ENCODE measurements at regions not wholly inside any gene's neighbourhood (a gene's known extent, or its start where the extent isn't known, plus 50 kb on each side); places are given as distances from the start of the nearest gene placed in this dataset.

GRCh38 chr9:12972608-12973589 is 198.1 kb downstream of the LURAP1L start:
- Histone ChIP-seq H3K9me3 (no peaks in the 10 kb centered on the region), H3K36me3 (ENCODE audit: insufficient read depth in 1 of 2, low read depth in 1 of 2) (no peaks in the 10 kb centered on the region), H3K4me3 (no peak overlapping the region), H3K4me1 (no peaks in the 10 kb centered on the region), H3K27me3 (ENCODE audit: insufficient read depth in 3 of 3, low read length in 2 of 3) (no peaks in the 10 kb centered on the region), H3K27ac (no peak overlapping the region)
- 20 to 29% (median 29%) methylated on average over 8 of the region's 8 CpGs for WGBS, 3 donors
- intact Hi-C loops (cut with DNase I), result loop anchor here in 1 of 2 donors (10.0 kb wide), 1 partner anchor 58 kb away; no protein-coding TSS in a partner anchor
- DNase-seq (no peak), ATAC-seq (no peak)
- no peak for TF ChIP-seq CTCF (IDR thresholded peaks at IDR 0.05)

- intact Hi-C loops (cut with DNase I), result loop anchor here in 1 of 2 donors (10.0 kb wide), 1 partner anchor 59 kb away; no protein-coding TSS in a partner anchor
- TF ChIP-seq CTCF (IDR thresholded peaks at IDR 0.05), result no peak
- H3K36me3 ChIP-seq (ENCODE audit: insufficient read depth in 1 of 2, low read depth in 1 of 2), result no peaks in the 10 kb centered on the region
- no peak overlapping the region for H3K4me3 ChIP-seq
- no peak for DNase-seq
- H3K9me3 ChIP-seq, result no peaks in the 10 kb centered on the region
- no peak for ATAC-seq
- no peaks in the 10 kb centered on the region for H3K27me3 ChIP-seq (ENCODE audit: insufficient read depth in 3 of 3, low read length in 2 of 3)
- H3K4me1 ChIP-seq, result no peaks in the 10 kb centered on the region
- no peak overlapping the region for H3K27ac ChIP-seq
- WGBS, 3 donors, result 34 to 67% (median 47%) methylated on average over 1 of the region's 1 CpG
Observed at GRCh38 chr9:12973710-12974109, 198.9 kb downstream of the LURAP1L start.

- no peaks in the 10 kb centered on the region for H3K4me1 ChIP-seq
- 64 to 71% (median 65%) methylated on average over 1 of the region's 1 CpG for WGBS, 3 donors
- H3K27me3 ChIP-seq (ENCODE audit: insufficient read depth in 3 of 3, low read length in 2 of 3), result no peaks in the 10 kb centered on the region
- no peak overlapping the region for H3K4me3 ChIP-seq
- ATAC-seq (no peak), DNase-seq (no peak)
- TF ChIP-seq CTCF (IDR thresholded peaks at IDR 0.05), result no peak
- H3K27ac ChIP-seq, result no peak overlapping the region
- intact Hi-C loops (cut with DNase I), result loop anchor here in 1 of 2 donors (10.0 kb wide), 1 partner anchor 60 kb away; no protein-coding TSS in a partner anchor
- H3K9me3 ChIP-seq, result no peaks in the 10 kb centered on the region
- H3K36me3 ChIP-seq (ENCODE audit: insufficient read depth in 1 of 2, low read depth in 1 of 2), result no peaks in the 10 kb centered on the region
Observed at GRCh38 chr9:12974671-12975070, 199.9 kb downstream of the LURAP1L start.

- no peaks in the 10 kb centered on the region for H3K9me3 ChIP-seq
- H3K27me3 ChIP-seq (ENCODE audit: insufficient read depth in 3 of 3, low read length in 2 of 3), result no peaks in the 10 kb centered on the region
- no peak for DNase-seq
- ATAC-seq, result no peak
- no peak overlapping the region for H3K4me3 ChIP-seq
- H3K27ac ChIP-seq, result no peak overlapping the region
- H3K4me1 ChIP-seq, result no peaks in the 10 kb centered on the region
- no peak for TF ChIP-seq CTCF (IDR thresholded peaks at IDR 0.05)
- WGBS, 3 donors, result 84 to 93% (median 87%) methylated on average over 2 of the region's 2 CpGs
- intact Hi-C loops (cut with DNase I), result loop anchor here in 1 of 2 donors (10.0 kb wide), 1 partner anchor 61 kb away; no protein-coding TSS in a partner anchor
- H3K36me3 ChIP-seq (ENCODE audit: insufficient read depth in 1 of 2, low read depth in 1 of 2), result no peaks in the 10 kb centered on the region
Observed at GRCh38 chr9:12975496-12975895, 200.7 kb downstream of the LURAP1L start.
